Neuronal stem cell (in vitro differentiated cells): ENCODE measurements at regions not wholly inside any gene's neighbourhood (a gene's known extent, or its start where the extent isn't known, plus 50 kb on each side); places are given as distances from the start of the nearest gene placed in this dataset.
"Not testable (repeated sequence)": the region's sequence is repeated elsewhere in the genome, so short reads cannot be mapped to it uniquely, and the experiment has no call there.

Experiments
- DNase-seq: peaks from one replicate; pipeline ENCODE4 v3.0.0-alpha.2; 2013; ENCODE audit warnings: low spot score
- H2AFZ ChIP-seq: one replicate; pipeline ENCODE4 v1.6.1; 2013; ENCODE audit warnings: mild to moderate bottlenecking, low read length, inconsistent platforms
- H2AK5ac ChIP-seq: 2 replicates; pipeline ENCODE4 v1.6.1; 2013; ENCODE audit warnings: low read depth, mild to moderate bottlenecking, inconsistent platforms, low read length, moderate library complexity, mixed read lengths
- H2BK120ac ChIP-seq: 2 replicates; pipeline ENCODE4 v1.6.1; 2013; ENCODE audit warnings: low read depth, mild to moderate bottlenecking, inconsistent platforms, low read length, moderate library complexity, mixed read lengths
- H2BK12ac ChIP-seq: one replicate; pipeline ENCODE4 v1.6.1; 2013; ENCODE audit warnings: low read length, inconsistent platforms
- H2BK15ac ChIP-seq: 2 replicates; pipeline ENCODE4 v1.6.1; 2013; ENCODE audit warnings: mild to moderate bottlenecking, low read length, inconsistent platforms, mixed read lengths
- H2BK5ac ChIP-seq: one replicate; pipeline ENCODE4 v1.6.1; 2013; ENCODE audit warnings: inconsistent platforms, mild to moderate bottlenecking, low read length, moderate library complexity
- H3K14ac ChIP-seq: one replicate; pipeline ENCODE4 v1.6.1; 2013; ENCODE audit warnings: low read length, inconsistent platforms
- H3K18ac ChIP-seq: 2 replicates; pipeline ENCODE4 v1.6.1; 2013; ENCODE audit warnings: low read length, inconsistent platforms
- H3K23ac ChIP-seq: 2 replicates; pipeline ENCODE4 v1.6.1; 2013; ENCODE audit warnings: low read depth, mild to moderate bottlenecking, mixed read lengths, low read length, inconsistent platforms; ENCODE audit not compliant: poor library complexity
- H3K27ac ChIP-seq: replicated peaks from 3 replicates; pipeline ENCODE4 v1.5.1; 2013; ENCODE audit warnings: low read length, inconsistent platforms
- H3K27me3 ChIP-seq, 3 experiments: 2 replicates each; pipeline ENCODE4 v1.6.1; 2013; ENCODE audit warnings: low read length in 3 of 3, mild to moderate bottlenecking in 2 of 3, inconsistent platforms in 1 of 3, low read depth in 1 of 3, mixed read lengths in 1 of 3, moderate library complexity in 1 of 3; ENCODE audit not compliant: control insufficient read depth in 3 of 3, insufficient read depth in 3 of 3
- H3K36me3 ChIP-seq, 2 donors: replicated peaks in 1 of 2; 2 replicates each; pipeline ENCODE4 v1.6.1; 2013; ENCODE audit warnings: low read length in 2 of 2; ENCODE audit not compliant: control insufficient read depth in 2 of 2, insufficient read depth in 2 of 2
- H3K4ac ChIP-seq: 2 replicates; pipeline ENCODE4 v1.6.1; 2013; ENCODE audit warnings: inconsistent platforms, mild to moderate bottlenecking, low read length, moderate library complexity
- H3K4me1 ChIP-seq, 2 donors: 1 replicate in 1 of 2; 2 replicates in 1 of 2; pipeline ENCODE4 v1.6.1; 2013; ENCODE audit warnings: low read length in 2 of 2, low read depth in 1 of 2; ENCODE audit not compliant: control insufficient read depth in 2 of 2, insufficient read depth in 1 of 2
- H3K4me2 ChIP-seq: one replicate; pipeline ENCODE4 v1.6.1; 2013; ENCODE audit warnings: mild to moderate bottlenecking, low read length, inconsistent platforms; ENCODE audit not compliant: insufficient read depth, poor library complexity, severe bottlenecking
- H3K4me3 ChIP-seq, 2 donors: 2 replicates each; pipeline ENCODE4 v1.5.1; 2013; ENCODE audit warnings: low read length in 2 of 2, mild to moderate bottlenecking in 2 of 2, inconsistent platforms in 1 of 2, moderate library complexity in 1 of 2
- H3K79me1 ChIP-seq: one replicate; pipeline ENCODE4 v1.6.1; 2013; ENCODE audit warnings: low read depth, mild to moderate bottlenecking, inconsistent platforms, low read length, moderate library complexity
- H3K9ac ChIP-seq: one replicate; pipeline ENCODE4 v1.6.1; 2013; ENCODE audit warnings: mild to moderate bottlenecking, low read depth, low read length, inconsistent platforms; ENCODE audit not compliant: poor library complexity
- H3K9me3 ChIP-seq, 2 donors: replicated peaks in 1 of 2; 2 replicates each; pipeline versions ENCODE3 to v1.6.1; 2013; ENCODE audit warnings: low read length in 2 of 2, mild to moderate bottlenecking in 2 of 2, inconsistent platforms in 1 of 2, low read depth in 1 of 2, mixed read lengths in 1 of 2, moderate library complexity in 1 of 2; ENCODE audit not compliant: control insufficient read depth in 2 of 2, insufficient read depth in 1 of 2
- H4K8ac ChIP-seq: one replicate; pipeline ENCODE4 v1.6.1; 2013; ENCODE audit warnings: low read depth, mild to moderate bottlenecking, inconsistent platforms, low read length, moderate library complexity
- H4K91ac ChIP-seq: one replicate; pipeline ENCODE4 v1.6.1; 2013; ENCODE audit warnings: low read length, low read depth, mild to moderate bottlenecking, inconsistent platforms; ENCODE audit not compliant: poor library complexity
- WGBS, 2 donors: extraction: QIAGEN DNeasy Blood & Tissue Kit; methylation state at CpG; one replicate each; pipeline ENCODE4 v1.1.7; 2013; ENCODE audit warnings: missing lambda C conversion rate in 2 of 2, mixed read lengths in 1 of 2; ENCODE audit not compliant: insufficient read length in 2 of 2, insufficient replicate concordance in 1 of 2; ENCODE audit errors: extremely low coverage in 2 of 2; 5-methylcytosine and 5-hydroxymethylcytosine counted together

- Histone ChIP-seq H3K14ac (no peak overlapping the region), H3K4me1 (peaks cover 0 to 7% of the 10 kb centered on the region in 2 donors), H2BK5ac (no peak overlapping the region), H2AK5ac (no peak overlapping the region), H3K9ac (no peak overlapping the region), H3K23ac (no peak overlapping the region), H3K79me1 (no peaks in the 10 kb centered on the region), H4K8ac (no peak overlapping the region), H3K27me3 (no peaks in the 10 kb centered on the region), H3K4me3 (no peak overlapping the region), H3K4ac (no peak overlapping the region), H2BK120ac (no peak overlapping the region), H3K27ac (no peak overlapping the region), H2AFZ (no peak overlapping the region), H3K18ac (no peak overlapping the region), H3K9me3 (no peaks in the 10 kb centered on the region), H3K36me3 (no peaks in the 10 kb centered on the region), H2BK15ac (no peak overlapping the region), H2BK12ac (no peak overlapping the region), H3K4me2 (no peak overlapping the region), H4K91ac (no peak overlapping the region)
- no peak for DNase-seq
- no CpG with 5 or more reads among the region's 9 CpGs for WGBS, 2 donors
Observed at GRCh38 chr2:65913813-65914212, 481.4 kb upstream of the SPRED2 start.

DNA sequence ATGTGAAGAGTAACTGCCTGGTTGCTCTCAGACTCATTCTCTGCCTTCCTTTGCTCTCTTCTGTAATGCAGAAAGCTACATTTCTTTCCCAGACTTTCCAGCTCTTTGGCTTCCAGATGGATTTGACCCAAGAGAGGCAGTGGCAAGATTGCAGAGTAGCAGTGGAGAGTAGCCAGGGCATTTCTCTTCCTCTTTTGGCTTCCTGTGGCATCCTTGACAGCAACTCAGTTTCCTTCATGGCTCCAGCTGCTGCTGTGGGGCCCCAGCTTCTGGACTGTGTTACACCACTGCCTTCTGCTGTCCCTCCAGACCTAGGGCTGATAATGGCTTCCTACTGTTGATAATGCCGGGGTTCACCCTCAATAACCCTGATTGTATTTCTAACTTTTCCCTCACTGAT, 469.4 kb upstream of the SPRED2 start:
- Histone ChIP-seq H3K27me3 (no peaks in the 10 kb centered on the region), H2BK15ac (peak overlapping the region; percentile 89), H3K27ac (no peak overlapping the region), H2BK120ac (no peak overlapping the region), H4K8ac (no peak overlapping the region), H3K4me3 (no peak overlapping the region), H2AK5ac (no peak overlapping the region), H3K4me2 (no peak overlapping the region), H3K14ac (peak overlapping the region; percentile 56), H3K36me3 (no peaks in the 10 kb centered on the region), H2BK12ac (peak overlapping the region; percentile 22), H3K9me3 (no peaks in the 10 kb centered on the region), H4K91ac (no peak overlapping the region), H3K9ac (no peak overlapping the region), H2AFZ (no peak overlapping the region), H2BK5ac (no peak overlapping the region), H3K4me1 (no peaks in the 10 kb centered on the region), H3K23ac (no peak overlapping the region), H3K79me1 (no peaks in the 10 kb centered on the region), H3K4ac (no peak overlapping the region), H3K18ac (no peak overlapping the region)
- DNase-seq, result no peak
- WGBS, 2 donors, result no CpG with 5 or more reads among the region's 1 CpG

- Histone ChIP-seq H3K18ac (no peak overlapping the region), H3K9me3 (no peaks in the 10 kb centered on the region), H4K8ac (no peak overlapping the region), H3K4me3 (no peak overlapping the region), H2AK5ac (no peak overlapping the region), H2BK15ac (no peak overlapping the region), H3K4ac (no peak overlapping the region), H3K27me3 (no peaks in the 10 kb centered on the region), H3K36me3 (no peaks in the 10 kb centered on the region), H2BK12ac (no peak overlapping the region), H2BK120ac (no peak overlapping the region), H4K91ac (no peak overlapping the region), H3K4me1 (no peaks in the 10 kb centered on the region), H2BK5ac (no peak overlapping the region), H3K9ac (no peak overlapping the region), H3K79me1 (peaks cover 1% of the 10 kb centered on the region), H2AFZ (no peak overlapping the region), H3K23ac (no peak overlapping the region), H3K27ac (no peak overlapping the region), H3K4me2 (no peak overlapping the region), H3K14ac (no peak overlapping the region)
- no peak for DNase-seq
- WGBS, 2 donors, result no CpG with 5 or more reads among the region's 4 CpGs
Observed at GRCh38 chr2:65896446-65896845, 464.0 kb upstream of the SPRED2 start.

GRCh38 chr2:65890131-65890530, 457.7 kb upstream of the SPRED2 start:
- H3K18ac ChIP-seq, result peak overlapping the region; percentile 44
- not testable (repeated sequence) for DNase-seq, H3K9ac ChIP-seq, H2BK5ac ChIP-seq, H3K4me1 ChIP-seq, H3K27ac ChIP-seq, H3K36me3 ChIP-seq, H3K4me2 ChIP-seq, H3K27me3 ChIP-seq, H2BK12ac ChIP-seq, H4K91ac ChIP-seq, H3K14ac ChIP-seq, H3K23ac ChIP-seq, H3K4ac ChIP-seq, H2AK5ac ChIP-seq, H3K79me1 ChIP-seq, H3K4me3 ChIP-seq, H3K9me3 ChIP-seq, H4K8ac ChIP-seq, H2BK120ac ChIP-seq, H2BK15ac ChIP-seq
- WGBS, 2 donors, result no CpG with 5 or more reads among the region's 6 CpGs
- peak overlapping the region; percentile 84 for H2AFZ ChIP-seq
